ENCODE measurements at regions not wholly inside any gene's neighbourhood (a gene's known extent, or its start where the extent isn't known, plus 50 kb on each side); places are given as distances from the start of the nearest gene placed in this dataset.

GRCh38 chr13:65555962-65556361 lies 1674.2 kb downstream of the PCDH9 start:
- ChIA-PET CTCF (no interaction called here), RAD21 (ENCODE audit: low non-redundant PET in 1 of 2, low total read pairs in 2 of 2, uncharacterized antibody in 2 of 2, unreplicated experiment in 2 of 2) (no interaction called here), POLR2A (no interaction called here)
- intact Hi-C loops (cut with micrococcal nuclease), result no loop called here
- Histone ChIP-seq H3K4me3 (replicated peaks in 1 of 2; ENCODE audit: low read depth in 1 of 2, low read length in 2 of 2) (no peak overlapping the region), H4K20me1 (ENCODE audit: insufficient read depth) (no peaks in the 10 kb centered on the region), H3K4me1 (ENCODE audit: control insufficient read depth in 1 of 2, insufficient read depth in 2 of 2, low read length in 2 of 2) (no peaks in the 10 kb centered on the region), H3K4me2 (ENCODE audit: low read length) (no peak overlapping the region), H3K79me2 (ENCODE audit: insufficient read depth, low read length) (no peaks in the 10 kb centered on the region), H3K27ac (ENCODE audit: low read depth, low read length) (no peak overlapping the region), H3K36me3 (ENCODE audit: control insufficient read depth in 1 of 2, insufficient read depth in 2 of 2, low read length in 2 of 2) (no peaks in the 10 kb centered on the region), H3K9me2 (ENCODE audit: insufficient read depth) (no peaks in the 10 kb centered on the region), H3K9me3 (ENCODE audit: control insufficient read depth in 1 of 2, insufficient read depth in 1 of 2, low read depth in 1 of 2, low read length in 2 of 2) (no peaks in the 10 kb centered on the region), H2AFZ (ENCODE audit: low read depth, low read length, poor library complexity, severe bottlenecking) (no peak overlapping the region), H3K27me3 (ENCODE audit: insufficient read depth, low read length) (no peaks in the 10 kb centered on the region), H3K9ac (ENCODE audit: low read length) (no peak overlapping the region)
- no TSS peak for BruUV-seq (replicated peaks)
- DNase-seq (ENCODE audit: low read depth, low spot score) (no peak), ATAC-seq (no peak)
- TF ChIP-seq EGR1 (IDR thresholded peaks at IDR 0.05; ENCODE audit: low read depth) (no peak), ZFX (IDR thresholded peaks at IDR 0.05) (no peak)

- H3K4me3 ChIP-seq (replicated peaks in 1 of 2; ENCODE audit: low read depth in 1 of 2, low read length in 2 of 2), result no peak overlapping the region
- H3K27me3 ChIP-seq (ENCODE audit: insufficient read depth, low read length), result no peaks in the 10 kb centered on the region
- H3K9me3 ChIP-seq (ENCODE audit: control insufficient read depth in 1 of 2, insufficient read depth in 1 of 2, low read depth in 1 of 2, low read length in 2 of 2), result no peaks in the 10 kb centered on the region
- H3K27ac ChIP-seq (ENCODE audit: low read depth, low read length), result no peak overlapping the region
- ChIA-PET RAD21 (ENCODE audit: low non-redundant PET in 1 of 2, low total read pairs in 2 of 2, uncharacterized antibody in 2 of 2, unreplicated experiment in 2 of 2) (no interaction called here), CTCF (no interaction called here), POLR2A (no interaction called here)
- no peak for TF ChIP-seq YY1 (IDR thresholded peaks at IDR 0.05; ENCODE audit: extremely low read depth, insufficient replicate concordance, low read depth, low read length)
- TF ChIP-seq ZBTB33 (IDR thresholded peaks at IDR 0.05; ENCODE audit: extremely low read depth, insufficient replicate concordance, low read length), result no peak
- TF ChIP-seq MAX (IDR thresholded peaks at IDR 0.05), result no peak
- no peak for TF ChIP-seq SIN3A (IDR thresholded peaks at IDR 0.05; ENCODE audit: low read depth)
- H3K36me3 ChIP-seq (ENCODE audit: control insufficient read depth in 1 of 2, insufficient read depth in 2 of 2, low read length in 2 of 2), result no peaks in the 10 kb centered on the region
- DNase-seq (ENCODE audit: low read depth, low spot score) (no peak), ATAC-seq (no peak)
- intact Hi-C loops (cut with micrococcal nuclease), result no loop called here
- H2AFZ ChIP-seq (ENCODE audit: low read depth, low read length, poor library complexity, severe bottlenecking), result no peak overlapping the region
- no peak overlapping the region for H3K4me2 ChIP-seq (ENCODE audit: low read length)
- no peaks in the 10 kb centered on the region for H4K20me1 ChIP-seq (ENCODE audit: insufficient read depth)
- H3K9me2 ChIP-seq (ENCODE audit: insufficient read depth), result no peaks in the 10 kb centered on the region
- H3K9ac ChIP-seq (ENCODE audit: low read length), result no peak overlapping the region
- no peaks in the 10 kb centered on the region for H3K79me2 ChIP-seq (ENCODE audit: insufficient read depth, low read length)
- BruUV-seq (replicated peaks), result no TSS peak
- H3K4me1 ChIP-seq (ENCODE audit: control insufficient read depth in 1 of 2, insufficient read depth in 2 of 2, low read length in 2 of 2), result no peaks in the 10 kb centered on the region
Observed at GRCh38 chr13:65553096-65553727, 1676.9 kb downstream of the PCDH9 start.

Measured in HCT116 (cell line).